PC-9 (cell line): ENCODE measurements at regions not wholly inside any gene's neighbourhood (a gene's known extent, or its start where the extent isn't known, plus 50 kb on each side); places are given as distances from the start of the nearest gene placed in this dataset.

Experiments used
- BruUV-seq: library from RNA; stranded (reverse); fragments of 400-500 nt; replicated peaks from 2 replicates; lab custom pipeline; 2021; lab: Mats Ljungman, UMichigan
- CTCF ChIA-PET: fragments of 300-600 bp; sonication (Branson Sonifier 250); formaldehyde crosslinking; loops from one replicate; lab custom pipeline; 2022; ENCODE audit warnings: antibody characterized with exemption; lab: Charles Lee
- POLR2A ChIA-PET: fragments of 300-600 bp; sonication (Branson Sonifier 250); formaldehyde crosslinking; loops from one replicate; lab custom pipeline; 2022; ENCODE audit warnings: antibody characterized with exemption; ENCODE audit not compliant: unreplicated experiment; lab: Charles Lee
- DNase-seq, 2 experiments: peaks; one replicate each; pipeline versions ENCODE4 v3.0.0 to v3.0.0-alpha.2; 2015 to 2022; ENCODE audit warnings: mixed read lengths in 1 of 2
- H2AFZ ChIP-seq: fragments of 200-600 bp; sonication (generic); 2 replicates; pipeline ENCODE4 v1.8.1; 2017; ENCODE audit warnings: antibody characterized with exemption
- H3F3A ChIP-seq: fragments of 200-600 bp; sonication (generic); 2 replicates; pipeline ENCODE4 v1.8.1; 2017; ENCODE audit warnings: antibody characterized with exemption, mild to moderate bottlenecking, low read depth; ENCODE audit not compliant: insufficient read depth
- H3K27ac ChIP-seq: fragments of 200-600 bp; sonication (generic); 2 replicates; pipeline ENCODE4 v1.6.1; 2016; ENCODE audit warnings: mixed run types
- H3K27me3 ChIP-seq: fragments of 200-600 bp; sonication (generic); 2 replicates; pipeline ENCODE4 v1.6.1; 2016; ENCODE audit warnings: low read depth, mixed run types; ENCODE audit not compliant: insufficient read depth
- H3K36me3 ChIP-seq: fragments of 200-600 bp; sonication (generic); 2 replicates; pipeline ENCODE4 v1.6.1; 2016; ENCODE audit warnings: low read depth, mixed run types
- H3K4me1 ChIP-seq: fragments of 200-600 bp; sonication (generic); replicated peaks from 2 replicates; pipeline ENCODE4 v1.6.1; 2016; ENCODE audit warnings: mixed run types; ENCODE audit not compliant: insufficient read depth
- H3K4me2 ChIP-seq: fragments of 200-600 bp; sonication (generic); 2 replicates; pipeline ENCODE4 v1.6.1; 2017; ENCODE audit warnings: mixed run types
- H3K4me3 ChIP-seq: fragments of 200-600 bp; sonication (generic); 2 replicates; pipeline ENCODE4 v1.6.1; 2016; ENCODE audit warnings: mixed run types
- H3K79me2 ChIP-seq: fragments of 200-600 bp; sonication (generic); 2 replicates; pipeline ENCODE4 v1.6.1; 2017; ENCODE audit warnings: low read depth, mixed run types
- H3K9me2 ChIP-seq: fragments of 200-600 bp; sonication (generic); 2 replicates; pipeline ENCODE4 v1.8.1; 2017; ENCODE audit warnings: mild to moderate bottlenecking; ENCODE audit not compliant: insufficient read depth
- H3K9me3 ChIP-seq: fragments of 200-600 bp; sonication (generic); 2 replicates; pipeline ENCODE4 v1.8.1; 2016; ENCODE audit warnings: low read depth; ENCODE audit not compliant: insufficient read depth
- H4K20me1 ChIP-seq: fragments of 200-600 bp; sonication (generic); 2 replicates; pipeline ENCODE4 v1.8.1; 2017; ENCODE audit not compliant: insufficient read depth
- CTCF ChIP-seq: fragments of 200-600 bp; sonication (generic); conservative IDR thresholded peaks from 2 replicates; pipeline ENCODE4 v1.6.1; 2017; ENCODE audit warnings: mixed run types, antibody characterized with exemption, mild to moderate bottlenecking, moderate library complexity
- EZH2 ChIP-seq: fragments of 200-600 bp; sonication (generic); IDR thresholded peaks from 2 replicates; pipeline ENCODE4 v1.8.0; 2017; ENCODE audit warnings: antibody characterized with exemption, low read depth
- intact Hi-C: fragments of 100-400 bp; cut with micrococcal nuclease; formaldehyde crosslinking; loops from one replicate; pipeline ENCODE4 v1.10.0; 2022; ENCODE audit not compliant: unreplicated experiment

GRCh38 chr9:14987858-14988257 is 77.6 kb upstream of the FREM1 start:
- intact Hi-C loops: no loop called here
- Histone ChIP-seq H3K4me2 (no peak overlapping the region), H3F3A (no peaks in the 10 kb centered on the region), H3K36me3 (no peaks in the 10 kb centered on the region), H3K27me3 (no peaks in the 10 kb centered on the region), H4K20me1 (no peaks in the 10 kb centered on the region), H3K4me1 (no peaks in the 10 kb centered on the region), H2AFZ (no peak overlapping the region), H3K4me3 (no peak overlapping the region), H3K9me3 (no peaks in the 10 kb centered on the region), H3K79me2 (no peaks in the 10 kb centered on the region), H3K9me2 (no peaks in the 10 kb centered on the region), H3K27ac (no peak overlapping the region)
- no peak for DNase-seq
- ChIA-PET POLR2A (no interaction called here), CTCF (no interaction called here)
- no TSS peak for BruUV-seq
- TF ChIP-seq CTCF (no peak), EZH2 (no peak)

- Histone ChIP-seq H3F3A (no peaks in the 10 kb centered on the region), H2AFZ (no peak overlapping the region), H3K4me1 (no peaks in the 10 kb centered on the region), H3K79me2 (no peaks in the 10 kb centered on the region), H4K20me1 (no peaks in the 10 kb centered on the region), H3K4me3 (no peak overlapping the region), H3K9me3 (no peaks in the 10 kb centered on the region), H3K4me2 (no peak overlapping the region), H3K9me2 (no peaks in the 10 kb centered on the region), H3K27me3 (no peaks in the 10 kb centered on the region), H3K36me3 (no peaks in the 10 kb centered on the region), H3K27ac (no peak overlapping the region)
- DNase-seq: no peak
- POLR2A ChIA-PET: no interaction called here
- intact Hi-C loops: no loop called here
- BruUV-seq: no TSS peak
- TF ChIP-seq CTCF (no peak), EZH2 (no peak)
- CTCF ChIA-PET: no interaction called here
These were observed 75.2 kb upstream of the FREM1 start for GRCh38 chr9:14985419-14985818.

- Histone ChIP-seq H3K4me3 (no peak overlapping the region), H3K36me3 (no peaks in the 10 kb centered on the region), H2AFZ (no peak overlapping the region), H3K79me2 (no peaks in the 10 kb centered on the region), H3K4me1 (no peaks in the 10 kb centered on the region), H3K27me3 (no peaks in the 10 kb centered on the region), H3K9me2 (no peaks in the 10 kb centered on the region), H3K4me2 (no peak overlapping the region), H3K9me3 (no peaks in the 10 kb centered on the region), H3F3A (no peaks in the 10 kb centered on the region), H4K20me1 (no peaks in the 10 kb centered on the region), H3K27ac (no peak overlapping the region)
- DNase-seq: no peak
- POLR2A ChIA-PET: no interaction called here
- BruUV-seq: no TSS peak
- TF ChIP-seq CTCF (no peak), EZH2 (no peak)
- CTCF ChIA-PET: no interaction called here
- intact Hi-C loops: no loop called here
These were observed 73.4 kb upstream of the FREM1 start for GRCh38 chr9:14983599-14983998.
